ENCODE measurements at regions not wholly inside any gene's neighbourhood (a gene's known extent, or its start where the extent isn't known, plus 50 kb on each side); places are given as distances from the start of the nearest gene placed in this dataset.
A peak's percentile ranks its signal among the peaks of the same experiment; 100 is the strongest.
"Not testable (repeated sequence)": the region's sequence is repeated elsewhere in the genome, so short reads cannot be mapped to it uniquely, and the experiment has no call there.

DNA sequence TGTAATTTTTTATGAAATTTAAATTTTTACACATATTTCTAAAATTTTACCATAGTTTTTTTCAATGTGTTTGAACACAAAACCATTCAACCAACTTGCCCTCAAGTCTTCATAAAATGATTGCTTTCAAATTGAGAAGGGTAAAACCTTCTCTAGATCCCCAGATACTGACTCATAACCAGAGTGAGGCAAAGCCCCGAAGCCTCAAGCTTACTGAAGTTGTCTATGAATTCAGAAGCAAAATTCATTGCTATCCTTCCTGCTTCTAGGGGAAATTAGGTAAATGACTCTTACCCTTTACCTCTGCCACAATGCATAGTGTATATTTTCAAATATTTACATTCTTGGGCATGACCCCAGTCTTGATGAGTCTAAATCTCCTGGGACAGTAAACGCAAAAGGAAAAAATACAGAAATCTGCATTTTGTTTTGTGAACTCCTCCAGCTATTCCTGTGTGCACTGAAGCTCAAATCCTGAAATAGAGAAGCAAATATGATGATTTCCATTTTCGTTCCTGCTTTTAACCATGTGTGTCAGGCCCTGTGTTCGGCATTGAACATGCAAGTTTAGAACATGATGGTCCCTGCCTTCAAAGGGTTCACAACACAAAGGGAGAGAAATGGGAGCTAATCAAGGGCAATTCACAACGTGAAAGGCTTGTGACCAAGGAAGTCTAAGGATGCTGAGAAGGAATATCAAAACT, 246.3 kb downstream of the SUCLG1 start:
- no peak for DNase-seq

DNA sequence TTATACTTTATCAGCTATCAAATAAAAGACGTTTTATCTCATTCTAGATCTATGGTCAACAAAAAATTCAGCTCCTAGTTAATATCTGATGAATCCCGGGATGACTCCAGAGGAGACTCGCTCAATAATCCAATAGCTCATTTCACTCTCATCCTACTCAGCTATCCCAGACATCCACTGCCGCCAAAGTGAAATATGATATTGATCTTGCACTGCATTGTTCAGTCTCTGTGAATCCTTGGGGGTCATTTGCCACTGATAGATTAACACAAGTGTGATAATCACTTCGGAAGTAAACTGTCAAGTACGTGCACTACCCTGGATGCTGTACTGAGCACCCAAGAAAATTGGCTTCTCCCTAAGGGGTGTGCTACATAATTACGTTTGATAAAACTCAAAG, 249.1 kb downstream of the SUCLG1 start:
- peak in 1 of 2 experiments; percentile 36 for DNase-seq

DNA sequence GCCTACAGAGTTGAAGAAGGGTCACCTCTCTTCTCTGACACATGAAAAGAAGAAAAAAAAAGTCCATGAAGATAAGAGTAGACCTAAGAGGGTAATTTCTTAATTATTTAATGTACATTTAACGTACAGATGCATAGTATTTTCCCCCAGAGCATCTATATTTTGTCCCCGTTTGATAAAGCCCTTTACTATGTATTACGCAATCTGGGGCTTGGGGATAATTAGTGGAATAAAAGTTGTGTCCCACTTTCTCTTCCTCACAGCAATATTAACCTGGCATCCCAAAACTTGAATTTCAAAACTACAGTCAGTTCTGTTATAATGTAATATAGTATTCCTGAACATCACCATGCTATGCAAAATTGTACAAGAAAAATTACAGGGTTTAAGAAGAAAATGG, 254.1 kb downstream of the SUCLG1 start:
- no peak for DNase-seq

DNA sequence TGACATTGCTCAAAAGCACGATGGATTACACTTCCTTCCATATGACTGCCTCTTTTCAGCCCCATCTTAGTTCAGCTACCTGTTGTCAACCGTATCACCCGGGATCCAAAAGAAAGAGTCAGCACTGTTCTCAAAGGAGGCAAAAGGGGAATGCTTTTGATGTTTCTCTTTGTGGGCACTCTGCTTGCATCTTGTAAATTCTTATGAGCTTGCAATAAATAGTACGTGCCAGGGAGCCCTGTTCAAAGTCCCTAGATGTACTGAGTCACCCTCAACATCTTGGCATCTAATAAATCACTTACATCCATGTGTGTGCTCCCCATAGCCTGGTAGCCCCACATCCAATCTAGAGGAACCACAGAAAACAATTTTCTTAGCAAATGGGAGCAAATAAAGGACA, 256.9 kb downstream of the SUCLG1 start:
- DNase-seq: no peak

DNA sequence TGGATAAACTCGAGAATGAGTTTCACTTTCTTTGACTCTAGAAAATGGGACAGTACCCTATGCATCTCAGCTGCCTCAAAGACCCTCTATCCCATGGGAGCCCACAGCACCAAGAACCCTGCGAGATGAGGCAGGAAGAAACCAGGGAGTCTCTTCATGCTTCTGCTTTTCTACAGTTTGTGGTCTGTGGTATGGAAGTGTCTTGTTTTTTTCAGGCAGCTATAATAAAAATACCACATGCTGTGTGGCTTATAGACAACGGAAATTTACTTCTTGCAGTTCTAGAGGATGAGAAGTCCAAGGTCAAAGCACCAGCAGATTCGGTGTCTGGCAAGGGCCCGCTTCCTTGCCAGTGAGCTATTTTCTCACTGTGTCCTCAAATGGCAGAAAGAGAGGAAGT, 257.9 kb downstream of the SUCLG1 start:
- DNase-seq: no peak

DNA sequence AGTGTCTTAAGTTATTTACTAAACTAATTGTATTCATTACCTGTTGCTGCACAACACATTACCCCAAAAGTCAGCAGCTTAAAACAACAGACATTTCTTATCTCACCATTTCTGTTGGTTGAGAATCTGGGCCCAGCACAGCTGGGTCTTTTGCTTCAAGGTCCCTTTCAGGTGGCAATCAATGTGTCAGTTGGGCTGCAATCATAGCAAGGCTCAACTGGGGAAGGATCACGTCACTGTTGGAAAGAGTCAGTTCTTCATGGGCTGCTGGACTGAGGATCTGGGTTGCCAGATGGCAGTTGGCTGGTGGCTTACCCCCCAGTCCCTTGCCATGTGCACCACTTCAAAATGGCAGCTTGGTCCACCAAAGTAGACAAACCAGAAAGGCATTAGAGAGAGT, 261.2 kb downstream of the SUCLG1 start:
- DNase-seq: no peak

DNA sequence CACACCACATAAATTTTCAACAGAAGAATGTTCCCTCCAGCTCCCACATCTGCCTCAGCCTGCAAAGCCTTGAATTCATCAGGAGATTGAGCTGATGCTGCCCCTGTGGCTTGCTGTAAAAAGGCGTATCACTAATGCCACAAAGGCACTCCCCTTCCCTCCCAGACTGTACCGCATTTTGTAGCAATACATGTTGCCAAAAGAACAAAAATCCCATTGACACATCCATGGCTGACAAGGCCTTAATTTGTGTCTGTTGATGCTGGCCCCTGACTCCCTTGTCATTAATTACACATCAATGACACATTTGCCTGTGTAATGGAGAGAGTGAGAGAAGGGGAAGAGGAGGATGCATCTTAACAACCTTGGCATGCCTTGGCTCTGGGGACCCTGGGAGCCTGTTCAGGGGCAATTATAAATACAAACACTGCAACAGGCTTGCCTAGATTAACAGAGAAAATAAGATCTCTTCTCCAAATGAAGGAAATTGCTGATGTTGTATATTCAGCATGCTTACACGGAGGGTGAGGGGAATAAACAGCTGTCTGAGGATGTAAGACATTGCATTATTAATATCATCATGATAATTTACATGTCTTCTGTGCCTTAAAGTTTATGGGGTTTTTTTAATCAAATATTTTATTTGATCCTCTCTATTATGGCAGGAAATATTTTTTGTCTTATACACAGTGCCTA, 264.0 kb downstream of the SUCLG1 start:
- no peak for DNase-seq

DNA sequence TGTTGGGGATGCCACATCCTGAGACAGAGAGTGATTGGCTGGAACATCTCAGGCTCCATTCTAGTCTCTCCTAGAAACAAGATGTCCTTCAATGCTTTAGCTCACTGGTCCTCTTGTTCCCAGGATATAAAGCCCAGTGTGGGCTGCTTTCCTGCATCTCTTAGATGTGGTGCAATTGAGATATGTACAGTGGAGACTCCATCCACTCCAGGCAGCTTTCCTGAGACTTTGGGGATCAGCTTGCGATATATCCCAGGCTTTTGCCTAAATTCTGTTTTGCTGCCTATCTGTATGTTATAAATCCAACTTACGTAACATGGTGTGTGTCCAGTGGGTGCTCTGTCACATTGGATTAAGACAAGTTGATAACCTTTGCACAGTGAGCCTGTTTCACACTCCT, 264.9 kb downstream of the SUCLG1 start:
- no peak for DNase-seq

DNA sequence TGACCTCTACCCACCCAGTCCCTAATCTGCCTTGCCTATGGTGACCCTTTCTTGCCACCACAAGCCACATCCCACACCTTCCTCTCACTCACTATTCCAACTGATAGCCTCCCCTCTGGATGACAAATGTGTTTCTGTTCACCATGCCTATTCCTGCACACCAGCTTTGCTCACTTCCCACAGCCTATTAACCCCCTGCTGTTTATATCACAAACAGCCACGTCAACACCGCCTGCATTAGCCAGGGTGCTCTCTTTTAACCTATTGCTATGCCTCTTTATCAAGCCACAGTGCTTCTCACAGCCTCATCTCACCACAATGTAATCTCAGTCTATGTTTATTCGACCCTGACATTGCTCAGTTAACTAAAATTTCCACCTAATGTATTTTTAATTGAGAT, 271.8 kb downstream of the SUCLG1 start:
- no peak for DNase-seq

DNA sequence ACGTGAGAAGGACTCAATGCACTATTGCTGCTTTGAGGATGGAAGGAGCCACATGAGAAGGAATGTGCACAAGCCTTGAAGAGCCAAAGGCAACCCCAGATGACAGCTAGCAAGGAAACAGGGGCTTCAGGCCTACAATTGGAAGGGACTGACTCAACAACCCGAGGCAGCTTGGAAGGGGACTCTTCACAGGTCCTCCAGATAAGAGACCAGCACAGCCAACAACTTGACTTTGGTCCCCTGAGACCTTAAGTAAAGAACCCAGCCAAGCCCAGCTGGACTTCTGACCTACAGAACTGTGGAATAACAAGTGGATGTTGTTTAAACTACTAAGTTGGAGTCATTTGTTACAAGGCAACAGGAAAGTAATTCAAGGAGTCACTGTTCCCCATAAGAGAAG, 277.2 kb downstream of the SUCLG1 start:
- no peak for DNase-seq

DNA sequence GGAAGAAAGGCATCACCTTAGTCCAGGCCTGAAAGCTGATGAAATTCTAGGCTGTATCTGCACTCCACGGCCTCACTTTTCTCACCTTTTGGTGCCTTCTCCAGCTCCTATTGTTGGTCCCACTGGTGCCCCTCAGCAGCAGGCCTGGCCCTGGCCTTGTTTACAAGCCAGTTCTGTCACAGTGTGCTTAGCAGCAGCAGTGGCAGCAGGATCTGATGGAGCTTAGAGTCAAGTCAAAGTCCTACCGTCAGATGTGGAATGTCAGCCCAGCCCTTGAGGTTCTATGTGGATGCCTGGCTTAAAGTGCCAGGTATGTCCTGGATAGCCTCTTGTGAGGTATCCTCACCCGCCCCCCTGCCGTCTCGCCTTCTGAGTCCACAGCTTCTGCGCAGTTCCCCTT, 281.3 kb downstream of the SUCLG1 start:
- no peak for DNase-seq

DNA sequence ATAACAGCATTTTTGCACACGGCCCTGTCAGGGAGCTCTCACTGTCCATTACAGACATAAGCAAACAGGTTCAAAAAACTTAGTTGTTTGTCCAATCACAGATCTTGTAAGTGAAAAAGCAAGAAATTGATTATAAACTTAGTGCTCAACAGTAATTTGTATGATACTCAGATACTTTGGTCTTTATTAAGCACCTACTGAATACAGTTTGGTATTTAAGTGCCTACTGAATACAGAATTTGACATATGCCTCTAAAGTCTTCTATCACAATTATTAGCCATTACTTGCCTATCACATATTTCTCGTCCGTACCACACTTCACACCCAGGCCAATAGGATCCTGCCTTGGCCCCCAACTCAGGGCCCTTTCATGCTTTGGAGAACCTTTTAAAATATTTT, 283.1 kb downstream of the SUCLG1 start:
- no peak for DNase-seq

DNA sequence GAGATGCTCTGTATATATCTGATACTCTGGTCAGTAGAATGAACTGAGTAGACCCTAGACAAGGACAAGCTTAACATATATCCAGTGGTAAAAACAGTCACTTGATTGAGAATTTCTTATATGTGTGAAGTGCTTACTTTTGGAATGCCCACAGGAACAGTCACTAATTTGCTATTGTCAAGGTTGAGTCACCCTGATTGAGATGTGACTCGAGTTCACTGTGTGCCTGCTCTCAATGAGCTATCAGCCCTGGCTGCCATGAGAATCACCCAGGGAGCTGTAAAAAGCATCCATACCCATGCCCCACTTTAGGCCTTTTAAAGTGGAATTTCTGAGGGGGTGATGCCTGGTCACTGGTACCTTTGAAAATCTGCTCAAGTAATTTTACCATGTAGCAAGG, 283.7 kb downstream of the SUCLG1 start:
- no peak for DNase-seq

DNA sequence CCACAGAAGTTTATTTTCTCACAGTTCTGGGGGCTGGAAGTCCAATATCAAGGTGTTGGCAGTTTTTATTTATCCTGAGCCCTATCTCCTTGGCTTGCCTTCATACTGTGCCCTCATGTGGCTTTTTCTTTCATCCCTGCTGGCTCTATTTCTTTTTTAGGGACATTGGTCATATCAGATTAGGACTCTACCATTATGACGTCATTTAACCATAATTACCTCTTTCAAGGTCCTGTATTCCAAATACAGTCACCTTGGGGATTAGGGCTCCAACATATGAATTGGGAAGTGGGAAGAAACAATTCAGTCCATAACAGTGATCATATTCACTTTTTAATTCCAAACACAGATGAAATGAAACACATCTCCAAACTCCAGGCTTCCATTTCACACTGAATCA, 286.0 kb downstream of the SUCLG1 start:
- no peak for DNase-seq

DNA sequence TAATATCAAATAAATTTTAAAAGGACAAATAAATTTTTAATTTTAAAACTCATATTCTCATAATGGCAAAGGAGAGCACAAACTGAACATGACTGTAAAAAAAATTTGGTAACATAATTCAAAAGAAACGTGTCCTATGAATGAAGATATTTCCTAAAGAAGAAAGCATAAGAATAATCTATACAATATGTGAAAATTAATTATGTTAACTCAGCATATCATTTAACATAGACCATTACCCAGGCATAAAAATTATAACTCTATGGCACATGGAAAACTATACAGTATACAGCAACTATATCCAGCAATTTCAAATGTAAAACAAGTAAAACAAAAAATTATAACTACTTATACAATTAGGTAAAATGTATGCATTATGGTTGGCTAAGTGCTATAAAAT, 288.1 kb downstream of the SUCLG1 start:
- no peak for DNase-seq

DNA sequence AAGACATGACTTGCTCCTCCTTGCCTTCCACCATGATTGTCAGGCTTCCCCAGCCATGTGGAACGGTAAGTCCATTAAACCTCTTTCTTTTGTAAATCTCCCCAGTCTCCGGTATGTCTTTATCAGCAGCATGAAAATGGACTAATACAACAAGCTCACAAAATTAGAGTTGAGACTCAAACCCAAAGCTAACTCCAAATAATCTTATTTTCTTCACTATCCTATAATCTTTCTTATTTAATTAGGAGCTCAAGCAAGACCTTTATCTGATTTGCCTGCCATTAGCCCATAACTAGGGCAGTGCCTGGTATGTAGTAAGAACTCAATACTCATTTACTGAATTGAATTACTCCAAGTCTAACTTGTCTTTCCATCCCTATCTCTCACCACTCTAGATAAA, 289.2 kb downstream of the SUCLG1 start:
- DNase-seq: no peak

DNA sequence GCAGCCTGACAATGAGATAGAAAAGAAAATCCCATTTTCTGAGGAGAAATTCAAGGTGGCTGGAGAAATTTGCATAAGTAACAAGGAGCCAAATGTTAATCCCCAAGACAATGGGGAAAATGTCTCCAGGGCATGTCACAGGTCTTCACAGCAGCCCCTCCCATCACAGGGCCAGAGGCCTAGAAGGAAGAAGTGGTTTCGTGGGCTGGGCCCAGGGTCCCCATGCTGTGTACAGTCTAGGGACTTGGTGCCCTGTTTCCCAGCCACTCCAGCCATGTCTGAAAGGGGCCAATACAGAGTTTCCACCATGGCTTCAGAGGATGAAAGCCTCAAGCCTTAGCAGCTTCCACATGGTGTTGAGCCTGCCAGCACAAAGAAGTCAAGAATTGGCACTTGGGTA, 290.5 kb downstream of the SUCLG1 start:
- DNase-seq: not testable (repeated sequence)

DNA sequence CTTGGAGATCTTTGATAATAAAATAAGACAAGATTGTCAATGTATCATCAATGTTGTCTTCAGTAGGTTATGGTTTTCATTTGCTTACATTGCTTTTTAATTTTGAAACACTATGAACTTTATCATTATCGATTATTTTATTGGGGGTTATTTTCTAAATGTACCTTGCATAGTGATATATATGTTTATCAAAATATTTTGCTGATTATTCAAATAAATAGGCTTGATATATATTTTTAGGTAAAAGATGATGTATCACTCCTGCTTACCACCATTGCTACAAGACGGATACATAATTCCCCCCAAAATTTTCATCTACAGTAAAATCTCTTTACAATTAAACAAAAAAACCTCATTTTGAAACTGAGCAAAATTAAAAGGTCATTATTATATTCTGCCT, 293.8 kb downstream of the SUCLG1 start:
- no peak for DNase-seq

DNA sequence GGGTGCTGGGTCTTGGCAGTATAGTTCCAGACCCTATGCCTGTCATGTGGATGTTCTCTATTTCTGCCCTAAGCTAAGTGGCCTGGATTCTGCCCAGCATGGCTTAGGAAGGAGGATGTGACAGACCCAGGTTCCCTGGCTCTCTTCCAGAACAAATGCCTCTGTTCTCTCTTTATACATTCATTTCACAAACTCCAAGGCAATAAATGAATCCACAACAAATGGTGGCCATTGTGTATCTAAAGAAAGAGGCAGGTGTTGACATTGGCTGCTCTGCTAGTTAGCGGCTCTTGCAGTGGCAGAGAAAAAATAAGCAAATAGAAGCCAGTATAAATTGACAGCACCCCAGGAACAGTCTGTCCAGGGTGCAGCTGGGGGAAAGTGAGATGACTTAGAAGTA, 298.6 kb downstream of the SUCLG1 start:
- DNase-seq: no peak

DNA sequence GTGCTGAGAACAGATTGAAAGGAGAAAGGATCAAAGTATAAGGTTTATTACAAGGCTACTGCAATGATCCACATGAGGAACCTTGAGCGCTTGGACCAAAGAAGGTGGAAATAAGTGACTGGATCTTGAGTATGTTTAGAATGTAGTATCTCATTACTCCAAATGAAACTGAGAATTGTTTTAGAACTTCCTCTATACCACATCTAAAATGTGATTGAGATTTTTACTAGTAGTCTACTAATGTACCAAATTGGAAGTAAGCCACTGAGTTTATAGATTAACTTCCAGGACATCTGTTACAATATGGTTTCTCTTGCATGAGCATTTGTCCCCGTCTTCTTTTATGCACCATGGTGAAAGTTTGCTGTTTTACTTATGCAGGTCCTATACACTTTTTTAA, 300.5 kb downstream of the SUCLG1 start:
- no peak for DNase-seq

DNA sequence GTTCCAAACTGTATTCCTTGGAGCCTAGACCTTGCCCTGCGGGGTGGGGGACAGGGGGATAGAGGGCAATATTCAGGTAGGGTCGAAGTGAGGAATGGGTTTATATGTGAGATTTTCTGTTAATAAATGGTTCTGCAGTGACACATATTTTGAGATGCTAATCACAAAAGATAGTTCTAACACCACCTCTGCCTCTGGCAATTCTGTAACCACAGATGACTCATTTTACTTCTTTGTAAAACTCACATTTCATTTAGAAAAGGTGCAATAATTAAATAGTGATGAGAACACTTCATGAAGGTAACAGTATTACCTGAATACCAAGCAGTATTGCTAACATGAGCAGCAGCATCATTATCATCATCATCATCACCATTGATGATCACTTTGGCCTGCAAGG, 306.6 kb downstream of the SUCLG1 start:
- DNase-seq: no peak

DNA sequence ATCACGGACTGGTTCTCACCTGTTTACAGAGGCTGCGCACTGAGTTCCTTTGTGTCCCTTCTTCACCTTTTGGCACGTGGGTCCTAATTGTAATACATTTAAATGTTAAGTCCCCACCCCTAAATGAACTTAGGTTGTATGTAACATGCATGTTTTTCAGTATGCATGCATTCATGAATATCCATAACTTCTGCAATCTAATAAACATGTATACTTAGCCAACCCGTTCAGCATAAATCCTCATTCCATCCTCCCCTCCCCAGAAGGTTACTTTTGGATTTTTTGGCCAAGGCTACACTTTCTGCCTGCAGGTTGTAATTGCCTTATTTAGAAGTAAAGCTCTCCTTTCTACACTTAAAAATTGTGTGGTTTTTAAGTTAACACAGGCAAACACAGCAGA, 314.7 kb downstream of the SUCLG1 start:
- DNase-seq: no peak

DNA sequence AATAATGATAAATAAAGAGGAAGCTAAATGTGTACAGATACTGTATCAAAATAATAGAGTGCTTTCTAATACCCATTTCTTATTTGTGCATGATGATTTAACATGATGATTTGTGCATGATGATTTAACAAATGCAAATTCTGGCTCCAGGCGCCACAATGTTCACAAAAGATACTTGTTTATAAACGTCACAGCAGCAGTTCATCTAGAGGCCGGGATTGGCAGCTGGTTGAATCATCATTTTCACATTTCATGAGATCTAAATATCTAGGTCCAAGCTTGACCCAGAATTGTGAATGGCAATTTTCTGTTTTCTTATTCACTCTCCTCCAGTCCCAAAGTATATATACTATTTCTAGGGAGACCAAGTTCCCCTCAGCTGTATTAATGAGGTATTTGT, 322.0 kb downstream of the SUCLG1 start:
- DNase-seq: no peak

DNA sequence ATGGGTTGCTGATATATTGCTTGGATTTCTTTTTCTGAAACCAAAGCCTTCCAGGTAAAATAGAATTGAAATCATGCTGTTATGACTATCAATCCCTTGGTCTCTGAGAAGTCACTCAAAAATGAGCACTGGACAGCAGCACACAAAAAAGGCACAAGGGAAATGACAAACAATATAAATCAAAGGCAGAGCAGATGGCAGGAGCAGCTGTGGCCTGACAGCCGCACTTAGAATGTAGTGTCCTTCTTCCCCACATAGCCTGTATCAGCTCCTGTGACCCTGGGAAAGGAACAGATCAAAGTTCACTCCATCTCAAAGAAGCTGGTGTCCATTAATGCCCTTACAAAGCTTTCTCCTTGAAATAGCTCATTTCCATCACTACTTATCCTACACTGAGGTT, 326.7 kb downstream of the SUCLG1 start:
- DNase-seq: peak; percentile 51 to 74

DNA sequence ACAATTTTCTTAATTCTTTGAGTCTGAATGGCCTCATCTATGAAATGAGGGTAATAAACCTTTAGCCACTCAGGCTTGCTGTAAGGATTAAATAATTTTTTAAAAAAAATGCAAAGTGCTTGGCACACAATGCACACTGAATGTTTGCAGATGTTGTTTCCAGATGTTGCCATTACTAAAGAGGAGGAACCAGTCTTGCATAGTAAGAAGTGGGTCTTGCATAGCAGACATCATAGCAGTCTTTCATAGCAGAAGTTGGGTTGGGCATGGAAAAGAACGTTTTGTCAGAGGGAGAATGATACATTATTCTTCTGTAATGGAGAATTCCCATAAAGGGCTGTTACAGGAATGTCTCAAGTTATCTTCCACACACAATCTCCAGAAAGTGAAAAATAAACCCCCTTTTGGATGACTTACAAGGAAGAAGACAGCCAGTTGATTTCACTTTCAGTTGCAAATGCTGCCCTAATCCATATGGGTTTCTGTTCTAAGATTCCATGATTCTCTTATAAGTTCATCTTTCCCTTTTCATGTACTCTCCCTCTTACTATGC, 327.7 kb downstream of the SUCLG1 start:
- no peak for DNase-seq

All from NCI-H524 (cell line).